Stimulated activated CD8-positive, alpha-beta memory T cell treated with anti-CD3 and anti-CD28 coated beads, Interleukin-4, amount 100 ng/mL, for 24 hours (primary cell): ENCODE measurements at regions not wholly inside any gene's neighbourhood (a gene's known extent, or its start where the extent isn't known, plus 50 kb on each side); places are given as distances from the start of the nearest gene placed in this dataset.

ENCODE experiments used
- DNase-seq: peaks from one replicate; pipeline ENCODE4 v3.0.0-alpha.2; 2020; ENCODE audit warnings: low read depth

- DNase-seq = no peak
Observed at GRCh38 chr15:29364426-29365078, 94.9 kb upstream of the NSMCE3 start.

GRCh38 chr15:29361560-29361959 is 91.9 kb upstream of the NSMCE3 start:
- DNase-seq = no peak

GRCh38 chr15:29360152-29360551 is 90.5 kb upstream of the NSMCE3 start:
- no peak for DNase-seq

GRCh38 chr15:29356786-29357185 is 87.2 kb upstream of the NSMCE3 start:
- DNase-seq = no peak

GRCh38 chr15:29355477-29355876 is 85.9 kb upstream of the NSMCE3 start:
- no peak for DNase-seq

- no peak for DNase-seq
Observed at GRCh38 chr15:29352402-29352801, 82.8 kb upstream of the NSMCE3 start.

GRCh38 chr15:29349196-29349595 is 79.6 kb upstream of the NSMCE3 start:
- DNase-seq = no peak

GRCh38 chr15:29348336-29348914 is 78.8 kb upstream of the NSMCE3 start:
- DNase-seq = no peak

GRCh38 chr15:29346998-29347397 is 77.4 kb upstream of the NSMCE3 start:
- DNase-seq = no peak

GRCh38 chr15:29345549-29346525 is 76.2 kb upstream of the NSMCE3 start:
- DNase-seq = no peak

- no peak for DNase-seq
Observed at GRCh38 chr15:29344474-29344873, 74.9 kb upstream of the NSMCE3 start.

GRCh38 chr15:29343229-29343628 is 73.6 kb upstream of the NSMCE3 start:
- DNase-seq = no peak

- no peak for DNase-seq
Observed at GRCh38 chr15:29342201-29342600, 72.6 kb upstream of the NSMCE3 start.

- no peak for DNase-seq
Observed at GRCh38 chr15:29337156-29337959, 67.7 kb upstream of the NSMCE3 start.

GRCh38 chr15:29334544-29334943 is 64.9 kb upstream of the NSMCE3 start:
- DNase-seq = no peak

GRCh38 chr15:29333261-29333660 is 63.6 kb upstream of the NSMCE3 start:
- DNase-seq = no peak

GRCh38 chr15:29331669-29332068 is 62.0 kb upstream of the NSMCE3 start:
- DNase-seq = no peak

- no peak for DNase-seq
Observed at GRCh38 chr15:29331071-29331470, 61.4 kb upstream of the NSMCE3 start.

- no peak for DNase-seq
Observed at GRCh38 chr15:29324746-29325145, 55.1 kb upstream of the NSMCE3 start.

GRCh38 chr15:29323557-29323956 is 53.9 kb upstream of the NSMCE3 start:
- no peak for DNase-seq

GRCh38 chr15:29322415-29322814 is 52.8 kb upstream of the NSMCE3 start:
- no peak for DNase-seq

GRCh38 chr15:29320420-29320819 is 50.8 kb upstream of the NSMCE3 start:
- DNase-seq = no peak
